Gastroesophageal sphincter (tissue), 4 donors: ENCODE measurements at regions not wholly inside any gene's neighbourhood (a gene's known extent, or its start where the extent isn't known, plus 50 kb on each side); places are given as distances from the start of the nearest gene placed in this dataset.

Source experiments
- ATAC-seq: fragments of 150-250 bp; one replicate; pipeline ENCODE4 v1.9.1; 2016; ENCODE audit warnings: mild to moderate bottlenecking, moderate library complexity
- H3K27ac ChIP-seq, 4 donors: fragments of 200-600 bp; sonication (generic) in 3 of 4; 1 replicate in 3 of 4; 2 replicates in 1 of 4; pipeline ENCODE4 v1.5.1; 2016 to 2019
- H3K27me3 ChIP-seq: fragments of 200-600 bp; sonication (generic); one replicate; pipeline ENCODE4 v1.5.1; 2019
- H3K36me3 ChIP-seq, 2 donors: fragments of 200-600 bp; sonication (generic); one replicate each; pipeline ENCODE4 v1.5.1; 2019; ENCODE audit warnings: control low read depth in 1 of 2
- H3K4me1 ChIP-seq, 3 donors: fragments of 200-600 bp; sonication (generic); 1 replicate in 2 of 3; 2 replicates in 1 of 3; pipeline ENCODE4 v1.5.1; 2016 to 2019; ENCODE audit warnings: control low read depth in 2 of 3
- H3K4me3 ChIP-seq, 2 donors: fragments of 200-600 bp; sonication (generic); one replicate each; pipeline ENCODE4 v1.5.1; 2019; ENCODE audit warnings: mild to moderate bottlenecking in 1 of 2, moderate library complexity in 1 of 2
- H3K9me3 ChIP-seq, 3 donors: fragments of 200-600 bp; sonication (generic); one replicate each; pipeline ENCODE4 v1.5.1; 2017 to 2019; ENCODE audit warnings: control low read depth in 2 of 3
- CTCF ChIP-seq, 4 experiments: fragments of 200-600 bp in 2 of 4; fragments of 450-650 bp in 2 of 4; sonication (generic) in 1 of 4; IDR thresholded peaks; one replicate each; pipeline ENCODE4 v1.5.1; 2017 to 2019; ENCODE audit warnings: antibody characterized with exemption in 4 of 4, mild to moderate bottlenecking in 2 of 4, moderate library complexity in 2 of 4
- EP300 ChIP-seq: sonication (generic); formaldehyde crosslinking; IDR thresholded peaks from one replicate; pipeline ENCODE4 v1.6.1; 2017; ENCODE audit warnings: antibody characterized with exemption, mild to moderate bottlenecking
- POLR2A ChIP-seq, 2 donors: fragments of 450-650 bp; IDR thresholded peaks; one replicate each; pipeline ENCODE4 v1.6.1; 2017; ENCODE audit warnings: antibody characterized with exemption in 2 of 2, mild to moderate bottlenecking in 2 of 2, moderate library complexity in 1 of 2
- POLR2AphosphoS5 ChIP-seq: sonication (generic); formaldehyde crosslinking; IDR thresholded peaks from one replicate; pipeline ENCODE4 v1.6.1; 2017; ENCODE audit warnings: antibody characterized with exemption
- WGBS, 2 donors: methylation state at CpG; one replicate each; pipeline ENCODE4 v1.1.5; 2018; ENCODE audit warnings: low coverage in 1 of 2; 5-methylcytosine and 5-hydroxymethylcytosine counted together

- WGBS, 2 donors = 82% methylated on average over 4 to 7 of the region's 7 CpGs
- no peak for TF ChIP-seq POLR2AphosphoS5
- no peak for TF ChIP-seq EP300
- no peak for TF ChIP-seq POLR2A (IDR thresholded peaks at IDR 0.05)
- TF ChIP-seq CTCF (IDR thresholded peaks at IDR 0.05) = no peak
Measured at GRCh38 chr9:85136987-85137386, 467.5 kb downstream of the NTRK2 start.

GRCh38 chr9:85136507-85136906 lies 467.0 kb downstream of the NTRK2 start:
- no peaks in the 10 kb centered on the region for H3K4me1 ChIP-seq
- TF ChIP-seq CTCF (IDR thresholded peaks at IDR 0.05) (no peak), EP300 (no peak), POLR2AphosphoS5 (no peak), POLR2A (IDR thresholded peaks at IDR 0.05) (no peak)
- H3K27ac ChIP-seq = no peak overlapping the region
- no peaks in the 10 kb centered on the region for H3K36me3 ChIP-seq
- no peaks in the 10 kb centered on the region for H3K27me3 ChIP-seq
- no peak for ATAC-seq
- no peak overlapping the region for H3K4me3 ChIP-seq
- no peaks in the 10 kb centered on the region for H3K9me3 ChIP-seq

More at GRCh38 chr9:85136987-85137386, 467.5 kb downstream of the NTRK2 start:
- H3K27me3 ChIP-seq = no peaks in the 10 kb centered on the region
- H3K9me3 ChIP-seq = no peaks in the 10 kb centered on the region
- H3K4me3 ChIP-seq = no peak overlapping the region
- no peaks in the 10 kb centered on the region for H3K36me3 ChIP-seq
- no peak for ATAC-seq
- no peaks in the 10 kb centered on the region for H3K4me1 ChIP-seq
- H3K27ac ChIP-seq = no peak overlapping the region

- Histone ChIP-seq H3K9me3 (no peaks in the 10 kb centered on the region), H3K27ac (no peak overlapping the region), H3K36me3 (no peaks in the 10 kb centered on the region), H3K4me1 (no peaks in the 10 kb centered on the region), H3K4me3 (no peak overlapping the region), H3K27me3 (no peaks in the 10 kb centered on the region)
- ATAC-seq = no peak
- 89 to 91% methylated on average over 3 of the region's 3 CpGs for WGBS, 2 donors
- no peak for TF ChIP-seq EP300
- no peak for TF ChIP-seq CTCF (IDR thresholded peaks at IDR 0.05)
Measured at GRCh38 chr9:85130764-85131163, 461.2 kb downstream of the NTRK2 start.

- 50 to 68% methylated on average over 1 to 2 of the region's 2 CpGs for WGBS, 2 donors
- Histone ChIP-seq H3K4me3 (no peak overlapping the region), H3K36me3 (no peaks in the 10 kb centered on the region), H3K27me3 (no peaks in the 10 kb centered on the region), H3K9me3 (no peaks in the 10 kb centered on the region), H3K4me1 (no peaks in the 10 kb centered on the region), H3K27ac (no peak overlapping the region)
- TF ChIP-seq EP300 = no peak
- no peak for TF ChIP-seq CTCF (IDR thresholded peaks at IDR 0.05)
- TF ChIP-seq POLR2AphosphoS5 = no peak
- no peak for TF ChIP-seq POLR2A (IDR thresholded peaks at IDR 0.05)
- no peak for ATAC-seq
Measured at GRCh38 chr9:85130260-85130659, 460.7 kb downstream of the NTRK2 start.

GRCh38 chr9:85129514-85129913 lies 460.0 kb downstream of the NTRK2 start:
- Histone ChIP-seq H3K27ac (no peak overlapping the region), H3K4me3 (no peak overlapping the region), H3K9me3 (no peaks in the 10 kb centered on the region), H3K36me3 (no peaks in the 10 kb centered on the region), H3K4me1 (no peaks in the 10 kb centered on the region), H3K27me3 (no peaks in the 10 kb centered on the region)
- no peak for TF ChIP-seq EP300
- TF ChIP-seq CTCF (IDR thresholded peaks at IDR 0.05) = no peak
- 48 to 91% methylated on average over 2 of the region's 2 CpGs for WGBS, 2 donors
- no peak for ATAC-seq
